ENCODE measurements at regions not wholly inside any gene's neighbourhood (a gene's known extent, or its start where the extent isn't known, plus 50 kb on each side); places are given as distances from the start of the nearest gene placed in this dataset.

DNA sequence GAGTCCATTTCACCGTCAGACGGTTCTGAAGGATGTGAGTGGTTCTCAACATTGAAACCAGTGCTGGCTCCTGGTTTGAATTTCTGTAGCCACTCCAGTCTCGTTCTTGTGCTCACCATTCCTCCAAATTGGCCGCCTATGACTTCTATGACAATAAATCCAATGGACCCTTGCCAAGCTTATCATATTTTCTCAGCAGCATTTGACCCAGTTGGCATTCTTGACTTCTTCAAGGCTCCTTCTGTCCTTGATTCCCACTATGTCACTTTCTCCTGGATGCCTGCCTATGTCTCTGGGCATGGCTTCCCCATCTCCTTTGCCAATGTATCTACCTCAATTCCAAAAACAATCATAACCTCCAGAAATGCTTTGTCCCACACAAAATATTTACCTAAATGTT, 756.0 kb upstream of the NRSN1 start:
- TF ChIP-seq, protein P1, sequence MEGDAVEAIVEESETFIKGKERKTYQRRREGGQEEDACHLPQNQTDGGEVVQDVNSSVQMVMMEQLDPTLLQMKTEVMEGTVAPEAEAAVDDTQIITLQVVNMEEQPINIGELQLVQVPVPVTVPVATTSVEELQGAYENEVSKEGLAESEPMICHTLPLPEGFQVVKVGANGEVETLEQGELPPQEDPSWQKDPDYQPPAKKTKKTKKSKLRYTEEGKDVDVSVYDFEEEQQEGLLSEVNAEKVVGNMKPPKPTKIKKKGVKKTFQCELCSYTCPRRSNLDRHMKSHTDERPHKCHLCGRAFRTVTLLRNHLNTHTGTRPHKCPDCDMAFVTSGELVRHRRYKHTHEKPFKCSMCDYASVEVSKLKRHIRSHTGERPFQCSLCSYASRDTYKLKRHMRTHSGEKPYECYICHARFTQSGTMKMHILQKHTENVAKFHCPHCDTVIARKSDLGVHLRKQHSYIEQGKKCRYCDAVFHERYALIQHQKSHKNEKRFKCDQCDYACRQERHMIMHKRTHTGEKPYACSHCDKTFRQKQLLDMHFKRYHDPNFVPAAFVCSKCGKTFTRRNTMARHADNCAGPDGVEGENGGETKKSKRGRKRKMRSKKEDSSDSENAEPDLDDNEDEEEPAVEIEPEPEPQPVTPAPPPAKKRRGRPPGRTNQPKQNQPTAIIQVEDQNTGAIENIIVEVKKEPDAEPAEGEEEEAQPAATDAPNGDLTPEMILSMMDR (IDR thresholded peaks at IDR 0.05): no peak
- TF ChIP-seq EZH2 (IDR thresholded peaks at IDR 0.05) (no peak), EZH2phosphoT487 (IDR thresholded peaks at IDR 0.05) (no peak)

All from neural progenitor cell (in vitro differentiated cells).